WERI-Rb-1 (cell line): ENCODE measurements at regions not wholly inside any gene's neighbourhood (a gene's known extent, or its start where the extent isn't known, plus 50 kb on each side); places are given as distances from the start of the nearest gene placed in this dataset.

Experiments used
- DNase-seq: peaks from one replicate; pipeline ENCODE4 v3.0.0-alpha.2; 2020
- H3K27ac ChIP-seq: fragments of 250-450 bp; sonication (Bioruptor Pico); 2 replicates; pipeline ENCODE4 v1.5.1; 2020; ENCODE audit warnings: mild to moderate bottlenecking, moderate library complexity
- H3K27me3 ChIP-seq: fragments of 250-450 bp; sonication (Bioruptor Pico); 2 replicates; pipeline ENCODE4 v1.5.1; 2021; ENCODE audit warnings: mild to moderate bottlenecking, low read depth, moderate library complexity; ENCODE audit not compliant: insufficient read depth, severe bottlenecking
- H3K36me3 ChIP-seq: fragments of 250-450 bp; sonication (Bioruptor Pico); 2 replicates; pipeline ENCODE4 v1.5.1; 2020; ENCODE audit warnings: mild to moderate bottlenecking, moderate library complexity
- H3K4me3 ChIP-seq: 2 replicates; pipeline ENCODE4 v1.5.1; 2011; ENCODE audit warnings: low read depth, mild to moderate bottlenecking, control low read depth, low read length
- H3K9me3 ChIP-seq: fragments of 250-450 bp; sonication (Bioruptor Pico); 2 replicates; pipeline ENCODE4 v1.5.1; 2021; ENCODE audit warnings: mild to moderate bottlenecking, moderate library complexity; ENCODE audit not compliant: severe bottlenecking
- TF ChIP-seq, protein P1 (sequence below): IDR thresholded peaks from 2 replicates; pipeline ENCODE4 v1.5.1; 2011; ENCODE audit warnings: low read depth, mild to moderate bottlenecking, control low read depth, inconsistent platforms, low read length

DNA sequence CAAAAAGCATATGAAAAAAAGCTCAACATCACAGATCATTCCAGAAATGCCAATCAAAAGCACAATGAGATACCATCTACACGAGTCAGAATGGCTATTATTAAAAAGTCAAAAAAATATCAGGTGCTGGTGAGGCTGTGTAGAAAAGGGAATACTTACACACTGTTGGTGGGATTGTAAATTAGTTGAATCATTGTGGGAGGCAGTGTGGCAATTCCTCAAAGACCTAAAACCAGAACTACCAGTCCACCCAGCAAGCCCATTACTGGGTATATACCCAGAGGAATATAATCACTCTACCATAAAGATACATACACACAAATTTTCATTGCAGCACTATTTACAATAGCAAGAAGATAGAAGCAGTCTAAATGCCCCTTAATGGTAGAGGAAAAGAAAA, 529.9 kb downstream of the SLITRK1 start:
- TF ChIP-seq, protein P1, sequence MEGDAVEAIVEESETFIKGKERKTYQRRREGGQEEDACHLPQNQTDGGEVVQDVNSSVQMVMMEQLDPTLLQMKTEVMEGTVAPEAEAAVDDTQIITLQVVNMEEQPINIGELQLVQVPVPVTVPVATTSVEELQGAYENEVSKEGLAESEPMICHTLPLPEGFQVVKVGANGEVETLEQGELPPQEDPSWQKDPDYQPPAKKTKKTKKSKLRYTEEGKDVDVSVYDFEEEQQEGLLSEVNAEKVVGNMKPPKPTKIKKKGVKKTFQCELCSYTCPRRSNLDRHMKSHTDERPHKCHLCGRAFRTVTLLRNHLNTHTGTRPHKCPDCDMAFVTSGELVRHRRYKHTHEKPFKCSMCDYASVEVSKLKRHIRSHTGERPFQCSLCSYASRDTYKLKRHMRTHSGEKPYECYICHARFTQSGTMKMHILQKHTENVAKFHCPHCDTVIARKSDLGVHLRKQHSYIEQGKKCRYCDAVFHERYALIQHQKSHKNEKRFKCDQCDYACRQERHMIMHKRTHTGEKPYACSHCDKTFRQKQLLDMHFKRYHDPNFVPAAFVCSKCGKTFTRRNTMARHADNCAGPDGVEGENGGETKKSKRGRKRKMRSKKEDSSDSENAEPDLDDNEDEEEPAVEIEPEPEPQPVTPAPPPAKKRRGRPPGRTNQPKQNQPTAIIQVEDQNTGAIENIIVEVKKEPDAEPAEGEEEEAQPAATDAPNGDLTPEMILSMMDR = no peak
- no peak overlapping the region for H3K4me3 ChIP-seq
- no peak for DNase-seq
- H3K27ac ChIP-seq = no peak overlapping the region
- H3K27me3 ChIP-seq = no peaks in the 10 kb centered on the region
- H3K9me3 ChIP-seq = no peaks in the 10 kb centered on the region
- no peaks in the 10 kb centered on the region for H3K36me3 ChIP-seq

DNA sequence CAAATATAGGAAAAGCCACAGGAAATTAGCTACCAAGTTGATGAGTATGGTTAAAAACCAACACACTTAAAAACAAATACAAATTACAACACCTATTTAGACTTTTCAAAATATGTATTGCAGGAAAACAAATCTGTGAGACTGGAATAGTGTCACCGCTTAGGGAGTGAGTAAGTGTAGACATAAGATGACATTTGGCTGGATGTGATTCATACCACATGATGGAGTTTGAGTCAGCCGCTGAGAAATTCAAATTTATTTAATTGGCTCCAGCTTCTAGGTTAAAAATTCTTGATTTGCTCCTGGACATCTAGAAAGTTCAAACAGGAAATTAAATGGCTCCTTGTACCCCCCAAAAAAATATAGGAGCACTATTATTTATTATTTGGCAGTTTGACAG, 531.7 kb downstream of the SLITRK1 start:
- Histone ChIP-seq H3K36me3 (no peaks in the 10 kb centered on the region), H3K9me3 (no peaks in the 10 kb centered on the region), H3K27ac (no peak overlapping the region), H3K27me3 (no peaks in the 10 kb centered on the region), H3K4me3 (no peak overlapping the region)
- TF ChIP-seq, protein P1 = no peak
- DNase-seq = no peak

DNA sequence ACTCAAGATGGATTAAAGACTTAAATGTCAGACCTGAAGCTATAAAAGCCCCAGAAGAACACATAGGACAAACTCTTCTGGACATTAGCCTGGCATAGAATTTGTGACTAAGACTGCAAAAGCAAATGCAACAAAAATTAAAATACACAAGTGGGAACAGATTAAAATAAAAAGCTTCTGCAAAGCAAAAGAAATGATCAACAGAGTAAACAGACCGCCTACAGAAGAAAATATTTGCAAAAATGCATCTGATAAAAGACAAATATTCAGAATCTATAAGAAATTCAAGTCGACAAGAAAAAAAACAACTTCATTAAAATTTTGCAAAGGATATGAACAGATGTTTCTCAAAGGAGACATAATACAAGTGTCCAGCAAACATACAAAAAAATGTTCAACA, 537.8 kb downstream of the SLITRK1 start:
- TF ChIP-seq, protein P1 = no peak
- Histone ChIP-seq H3K27ac (no peak overlapping the region), H3K9me3 (no peaks in the 10 kb centered on the region), H3K4me3 (no peak overlapping the region), H3K27me3 (no peaks in the 10 kb centered on the region), H3K36me3 (no peaks in the 10 kb centered on the region)
- no peak for DNase-seq

DNA sequence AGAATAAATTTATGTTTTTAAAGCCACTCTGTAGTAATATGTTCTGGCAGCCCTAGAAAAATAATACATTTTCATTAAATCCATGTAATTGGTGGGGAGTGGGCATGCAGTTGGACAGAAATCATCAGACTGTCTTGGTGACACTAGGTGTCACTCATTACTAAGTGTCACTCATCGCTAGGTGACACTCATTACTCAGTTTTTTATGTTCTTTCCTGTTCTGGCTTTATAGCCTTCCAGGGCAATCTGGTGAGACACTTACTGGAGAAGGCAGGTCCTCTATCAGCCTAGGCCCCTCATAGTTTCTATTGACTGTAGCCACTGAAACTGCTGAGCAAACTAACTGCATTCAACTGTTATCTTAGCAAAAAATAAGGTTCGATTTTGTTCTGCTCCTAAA, 542.1 kb downstream of the SLITRK1 start:
- Histone ChIP-seq H3K27me3 (no peaks in the 10 kb centered on the region), H3K27ac (no peak overlapping the region), H3K4me3 (no peak overlapping the region), H3K36me3 (no peaks in the 10 kb centered on the region), H3K9me3 (no peaks in the 10 kb centered on the region)
- no peak for DNase-seq
- TF ChIP-seq, protein P1 = no peak

DNA sequence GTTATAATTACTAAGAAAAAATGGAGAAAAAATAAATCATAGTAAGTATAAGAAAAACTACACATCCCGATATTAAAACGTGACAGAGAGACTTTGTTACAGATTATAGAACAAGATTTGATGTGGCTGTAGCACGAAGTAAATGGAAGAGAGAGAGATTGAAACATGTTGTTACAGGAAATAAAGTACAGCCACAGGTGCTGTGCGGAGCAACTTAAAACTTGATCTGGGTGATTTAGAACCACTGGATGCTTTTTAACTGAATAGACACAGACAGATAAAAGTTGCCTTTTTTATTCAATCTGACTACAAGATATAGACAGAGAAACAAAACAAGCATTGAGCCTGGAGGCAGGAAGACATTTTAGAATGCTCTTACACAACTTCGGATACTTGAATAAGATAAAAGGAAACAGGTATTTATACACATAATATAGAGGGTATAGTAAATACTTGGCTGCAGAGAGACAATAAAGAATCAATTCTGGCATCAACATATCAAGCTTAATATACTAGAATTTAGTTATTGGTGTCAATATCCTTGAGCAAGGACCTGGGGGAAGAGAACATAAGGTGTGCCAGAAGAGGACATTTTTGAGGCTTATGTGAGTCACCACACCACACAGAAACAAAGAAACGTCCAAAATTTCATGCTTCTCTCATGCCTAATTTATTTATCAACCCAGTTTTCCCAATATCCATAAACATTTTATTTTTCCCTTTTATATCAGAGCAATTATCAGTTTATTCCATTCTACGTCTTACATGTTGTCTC, 548.5 kb downstream of the SLITRK1 start:
- Histone ChIP-seq H3K27ac (no peak overlapping the region), H3K36me3 (no peaks in the 10 kb centered on the region), H3K27me3 (no peaks in the 10 kb centered on the region), H3K4me3 (no peak overlapping the region), H3K9me3 (no peaks in the 10 kb centered on the region)
- TF ChIP-seq, protein P1 = no peak
- DNase-seq = no peak

DNA sequence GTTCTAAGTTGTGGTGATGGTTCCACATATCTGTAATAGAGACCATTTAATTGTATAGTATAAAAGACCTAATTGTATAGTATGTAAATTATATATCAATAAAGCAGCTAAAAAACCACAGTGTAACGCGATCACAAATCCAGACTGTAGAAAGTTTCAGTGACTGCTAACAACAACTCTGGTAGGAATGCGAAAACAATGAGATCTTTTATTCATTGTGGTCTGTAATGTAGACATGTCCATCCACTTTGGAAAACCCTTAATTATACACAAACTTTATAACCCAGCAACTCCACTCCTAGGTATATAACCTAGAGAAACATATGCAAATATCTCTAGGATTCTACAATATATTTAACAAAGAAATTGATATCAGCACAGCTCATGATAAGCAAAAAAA, 549.5 kb downstream of the SLITRK1 start:
- no peak for DNase-seq
- no peak overlapping the region for H3K4me3 ChIP-seq

More for the DNA sequence above, 549.5 kb downstream of the SLITRK1 start:
- Histone ChIP-seq H3K27ac (no peak overlapping the region), H3K27me3 (no peaks in the 10 kb centered on the region), H3K9me3 (no peaks in the 10 kb centered on the region), H3K36me3 (no peaks in the 10 kb centered on the region)
- TF ChIP-seq, protein P1 = no peak
